Fibroblast of pulmonary artery (primary cell): ENCODE measurements at regions not wholly inside any gene's neighbourhood (a gene's known extent, or its start where the extent isn't known, plus 50 kb on each side); places are given as distances from the start of the nearest gene placed in this dataset.

Experiments
- DNase-seq: peaks from one replicate; pipeline ENCODE4 v3.0.0-alpha.2; 2010; ENCODE audit warnings: low read depth
- H3K4me3 ChIP-seq: replicated peaks from 2 replicates; pipeline ENCODE4 v1.5.1; 2011; ENCODE audit warnings: low read depth, mild to moderate bottlenecking, control low read depth, low read length, moderate library complexity
- TF ChIP-seq, protein P1 (sequence below): IDR thresholded peaks from 2 replicates; pipeline ENCODE4 v1.5.1; 2011; ENCODE audit warnings: mild to moderate bottlenecking, control low read depth, low read length, inconsistent platforms; ENCODE audit errors: missing control alignments

DNA sequence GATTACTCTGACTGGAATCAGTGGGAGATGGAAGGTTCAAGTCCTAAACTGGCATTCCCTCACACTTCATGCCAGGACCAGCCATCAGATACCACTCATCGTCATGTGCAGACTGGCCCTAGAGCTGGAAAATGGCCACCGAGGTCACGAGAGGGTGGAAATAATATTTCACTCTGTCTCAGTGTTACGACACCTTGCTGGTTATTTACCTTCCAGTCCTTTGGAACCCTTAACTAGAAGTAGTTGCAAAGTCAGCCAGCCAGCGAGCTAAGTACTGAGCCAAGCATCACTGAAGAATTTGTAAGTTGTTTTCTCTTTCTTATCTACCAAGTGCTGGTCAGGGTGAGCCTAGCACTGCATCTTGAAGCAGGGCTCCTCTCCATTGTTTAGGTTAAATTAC is 309.9 kb upstream of the RASGRP1 start:
- no peak overlapping the region for H3K4me3 ChIP-seq
- DNase-seq: no peak
- TF ChIP-seq, protein P1, sequence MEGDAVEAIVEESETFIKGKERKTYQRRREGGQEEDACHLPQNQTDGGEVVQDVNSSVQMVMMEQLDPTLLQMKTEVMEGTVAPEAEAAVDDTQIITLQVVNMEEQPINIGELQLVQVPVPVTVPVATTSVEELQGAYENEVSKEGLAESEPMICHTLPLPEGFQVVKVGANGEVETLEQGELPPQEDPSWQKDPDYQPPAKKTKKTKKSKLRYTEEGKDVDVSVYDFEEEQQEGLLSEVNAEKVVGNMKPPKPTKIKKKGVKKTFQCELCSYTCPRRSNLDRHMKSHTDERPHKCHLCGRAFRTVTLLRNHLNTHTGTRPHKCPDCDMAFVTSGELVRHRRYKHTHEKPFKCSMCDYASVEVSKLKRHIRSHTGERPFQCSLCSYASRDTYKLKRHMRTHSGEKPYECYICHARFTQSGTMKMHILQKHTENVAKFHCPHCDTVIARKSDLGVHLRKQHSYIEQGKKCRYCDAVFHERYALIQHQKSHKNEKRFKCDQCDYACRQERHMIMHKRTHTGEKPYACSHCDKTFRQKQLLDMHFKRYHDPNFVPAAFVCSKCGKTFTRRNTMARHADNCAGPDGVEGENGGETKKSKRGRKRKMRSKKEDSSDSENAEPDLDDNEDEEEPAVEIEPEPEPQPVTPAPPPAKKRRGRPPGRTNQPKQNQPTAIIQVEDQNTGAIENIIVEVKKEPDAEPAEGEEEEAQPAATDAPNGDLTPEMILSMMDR: no peak

DNA sequence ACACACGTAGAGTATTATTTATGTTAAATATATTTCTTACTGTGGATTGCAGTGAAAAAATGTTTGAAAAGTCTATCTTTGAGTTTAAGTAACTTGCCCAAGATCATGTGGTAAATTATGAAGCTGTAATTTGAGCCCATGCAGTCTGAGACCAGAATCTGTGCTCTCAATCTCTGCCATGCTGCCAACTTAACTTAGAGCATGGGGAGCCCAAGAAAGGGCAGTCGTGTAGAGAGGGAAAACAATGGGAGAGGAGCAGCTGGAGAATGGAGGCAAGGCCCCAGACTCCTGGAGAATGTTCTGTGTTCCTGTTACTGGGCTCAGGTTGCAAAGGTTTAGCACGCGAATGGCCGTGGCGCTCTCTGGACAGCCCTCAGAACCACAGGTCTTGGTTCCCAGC is 311.6 kb upstream of the RASGRP1 start:
- no peak overlapping the region for H3K4me3 ChIP-seq
- TF ChIP-seq, protein P1: no peak
- DNase-seq: no peak

DNA sequence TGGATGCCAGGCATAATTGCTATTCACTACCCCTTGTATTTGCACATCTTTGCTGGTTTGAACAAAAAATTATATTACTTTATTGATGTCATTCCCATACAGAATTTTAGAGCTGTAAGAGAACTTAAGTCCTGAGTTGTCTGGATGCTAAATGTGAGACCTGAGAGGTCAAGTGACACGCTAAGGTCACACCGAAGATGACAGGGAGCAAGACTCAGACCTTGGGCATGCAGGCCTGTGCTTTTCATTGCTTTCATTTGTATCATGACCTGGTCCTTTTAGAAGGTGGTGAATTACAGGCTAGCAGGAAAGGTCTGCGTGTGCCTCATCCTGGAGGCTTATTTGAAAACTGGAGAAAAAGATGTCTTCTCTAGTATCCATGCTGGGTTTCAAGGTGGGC is 312.0 kb upstream of the RASGRP1 start:
- no peak for DNase-seq
- TF ChIP-seq, protein P1: no peak
- no peak overlapping the region for H3K4me3 ChIP-seq

DNA sequence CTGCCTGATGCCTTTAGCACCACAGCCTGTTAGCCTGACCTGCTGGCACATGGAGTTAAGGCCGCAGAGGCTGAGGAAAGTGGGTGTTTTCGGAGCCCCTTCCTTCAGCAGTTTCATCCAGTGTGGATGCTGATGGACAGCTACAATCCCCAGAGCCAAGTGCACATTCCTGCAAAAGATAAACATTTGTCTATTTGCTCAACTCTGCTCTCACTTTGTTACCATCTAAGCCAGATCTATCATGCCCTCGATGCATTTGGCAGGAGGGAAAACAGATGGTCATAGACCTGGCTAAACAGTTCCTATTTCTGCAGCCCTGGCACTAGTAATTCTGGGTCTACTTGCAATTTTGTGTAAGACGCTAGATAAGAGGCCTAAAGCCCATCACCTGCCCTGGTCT is 312.9 kb upstream of the RASGRP1 start:
- TF ChIP-seq, protein P1: no peak
- no peak for DNase-seq

DNA sequence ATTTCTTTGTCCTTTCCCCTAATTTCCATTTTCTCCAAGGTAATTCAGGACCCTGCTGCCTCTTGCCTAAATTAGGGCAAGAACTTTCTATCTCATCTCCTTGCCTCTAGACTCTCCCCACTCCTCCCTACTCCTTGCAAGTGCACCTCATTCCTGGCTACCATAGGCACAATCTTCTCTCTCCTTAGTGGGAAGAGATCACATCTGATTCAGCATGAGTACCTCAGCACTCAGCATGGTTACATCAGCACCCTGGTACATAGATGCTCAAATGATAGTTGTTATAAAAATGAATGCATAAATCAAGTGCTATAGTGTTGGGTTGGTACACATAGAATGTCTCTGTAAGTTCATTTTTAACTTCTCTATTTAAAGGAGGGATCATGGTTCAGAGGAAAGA is 313.4 kb upstream of the RASGRP1 start:
- no peak overlapping the region for H3K4me3 ChIP-seq
- TF ChIP-seq, protein P1: no peak
- no peak for DNase-seq

More for the DNA sequence above, 312.9 kb upstream of the RASGRP1 start:
- H3K4me3 ChIP-seq: no peak overlapping the region

DNA sequence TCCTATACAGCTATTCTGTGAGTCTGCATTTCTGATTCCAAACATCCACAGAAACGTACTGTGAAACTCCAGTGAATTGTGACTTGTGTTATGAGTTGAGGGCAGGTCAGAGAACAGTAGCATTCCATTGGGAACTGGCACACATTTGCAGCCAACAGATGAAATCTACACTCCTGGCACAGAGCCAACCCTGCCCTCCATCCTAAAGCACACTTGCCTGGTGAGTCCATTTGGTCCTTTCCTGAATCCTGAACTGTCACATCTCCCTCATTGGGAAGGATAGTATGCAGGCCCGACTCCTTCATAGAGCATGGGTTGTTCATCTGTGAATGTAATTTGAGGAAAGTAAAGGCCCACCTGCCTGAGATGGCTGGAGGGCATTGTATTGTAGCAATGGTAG is 314.3 kb upstream of the RASGRP1 start:
- no peak overlapping the region for H3K4me3 ChIP-seq
- TF ChIP-seq, protein P1: no peak
- DNase-seq: no peak

DNA sequence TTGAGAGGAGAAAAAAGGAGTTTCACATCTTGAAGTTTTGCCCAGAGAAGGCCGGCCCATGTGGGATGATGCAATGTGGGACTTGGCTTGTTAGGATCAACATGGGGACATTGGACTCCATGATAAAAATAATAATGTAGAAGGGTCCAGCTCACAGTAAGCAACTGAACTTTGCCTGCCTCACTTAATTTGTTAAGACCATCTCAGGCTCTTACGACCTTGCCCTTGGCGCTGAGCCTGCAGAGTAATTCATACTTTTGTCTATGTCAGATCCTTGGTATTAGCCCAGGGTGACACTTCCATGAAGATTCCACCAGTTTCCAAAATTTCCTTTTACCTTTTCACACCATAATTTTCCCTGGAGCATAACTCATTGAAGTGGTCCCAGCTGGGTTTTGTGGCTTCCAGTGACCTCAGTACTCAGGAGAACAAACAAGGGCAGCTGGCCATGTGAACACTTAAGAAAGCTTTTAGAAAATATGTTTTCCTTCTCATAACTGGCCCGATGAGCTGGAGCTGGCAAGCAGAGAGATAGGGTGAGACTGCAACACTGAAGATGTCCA is 315.4 kb upstream of the RASGRP1 start:
- DNase-seq: peak; percentile 58
- H3K4me3 ChIP-seq: no peak overlapping the region
- TF ChIP-seq, protein P1: no peak
